Frontal cortex (tissue), 3 donors: ENCODE measurements at regions not wholly inside any gene's neighbourhood (a gene's known extent, or its start where the extent isn't known, plus 50 kb on each side); places are given as distances from the start of the nearest gene placed in this dataset.

ENCODE experiments used
- DNase-seq, 2 donors: peaks; one replicate each; pipeline ENCODE4 v3.0.0; 2012; ENCODE audit warnings: low spot score in 2 of 2
- FAIRE-seq: peaks from 2 replicates; lab custom pipeline; 2012; peaks lifted over from hg19 to GRCh38; lab: Jason Lieb, UNC
- donor health status: control.
- donor health status: control.
- donor health status: control.

DNA sequence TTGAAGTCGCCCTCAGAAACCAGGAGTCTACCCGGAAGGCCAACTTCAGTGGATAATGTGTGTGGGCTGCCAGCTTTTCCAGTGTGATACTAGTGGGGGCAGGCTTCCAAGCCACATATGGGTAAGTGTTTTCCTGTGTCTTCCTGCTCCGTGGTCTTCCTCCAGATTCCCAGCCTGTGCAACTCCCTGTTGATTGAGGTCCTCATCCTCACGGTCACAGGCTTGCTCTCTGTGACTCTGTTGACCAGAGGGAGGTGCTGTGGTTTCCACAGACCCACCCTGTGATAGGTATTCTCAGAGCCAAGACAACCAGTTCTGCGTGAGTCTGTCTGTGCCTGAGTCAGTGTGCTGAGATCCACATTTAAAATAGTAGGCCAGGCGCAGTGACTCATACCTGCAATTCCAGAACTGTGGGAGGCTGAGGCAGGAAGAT, 388.0 kb upstream of the IRX2 start:
- DNase-seq (no peak), FAIRE-seq (no peak)

DNA sequence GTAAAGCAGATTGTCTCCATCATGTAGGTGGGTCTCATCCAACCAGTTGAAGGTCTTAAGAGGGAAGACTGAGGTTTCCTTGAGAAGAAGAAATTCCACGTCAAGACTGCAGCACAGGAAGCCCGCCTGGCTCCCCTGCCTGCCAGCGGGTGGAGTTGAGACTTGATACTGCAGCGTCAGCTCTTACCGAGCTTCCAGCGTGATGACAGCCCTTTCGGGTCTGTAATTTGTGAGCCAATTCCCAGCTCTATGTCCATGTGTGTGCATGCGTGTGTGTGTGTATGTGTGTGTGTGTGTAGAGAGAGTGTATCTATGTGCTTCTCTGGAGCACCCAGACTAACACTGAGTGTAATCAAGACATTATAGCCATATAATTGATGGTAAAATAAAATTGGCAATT, 379.7 kb upstream of the IRX2 start:
- FAIRE-seq (no peak), DNase-seq (no peak)

DNA sequence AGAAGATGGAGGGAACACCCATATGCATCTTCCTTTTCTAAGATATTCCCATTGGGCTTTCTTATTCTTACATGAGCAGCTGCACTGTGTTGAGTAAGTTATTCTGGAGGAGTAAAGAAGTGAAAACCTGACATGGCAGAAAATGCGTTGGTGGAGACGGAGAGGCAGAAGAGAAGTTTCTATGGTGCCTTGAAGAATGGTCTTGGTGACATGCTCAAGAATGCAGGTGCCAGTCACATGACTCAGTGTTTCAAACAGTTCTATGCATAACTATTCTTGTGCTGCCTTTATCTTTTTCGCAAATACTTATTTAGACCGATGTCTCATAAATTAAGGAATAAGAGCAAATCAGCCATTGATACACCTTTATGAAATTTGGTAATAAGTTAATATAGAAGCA, 377.8 kb upstream of the IRX2 start:
- FAIRE-seq, result no peak

DNA sequence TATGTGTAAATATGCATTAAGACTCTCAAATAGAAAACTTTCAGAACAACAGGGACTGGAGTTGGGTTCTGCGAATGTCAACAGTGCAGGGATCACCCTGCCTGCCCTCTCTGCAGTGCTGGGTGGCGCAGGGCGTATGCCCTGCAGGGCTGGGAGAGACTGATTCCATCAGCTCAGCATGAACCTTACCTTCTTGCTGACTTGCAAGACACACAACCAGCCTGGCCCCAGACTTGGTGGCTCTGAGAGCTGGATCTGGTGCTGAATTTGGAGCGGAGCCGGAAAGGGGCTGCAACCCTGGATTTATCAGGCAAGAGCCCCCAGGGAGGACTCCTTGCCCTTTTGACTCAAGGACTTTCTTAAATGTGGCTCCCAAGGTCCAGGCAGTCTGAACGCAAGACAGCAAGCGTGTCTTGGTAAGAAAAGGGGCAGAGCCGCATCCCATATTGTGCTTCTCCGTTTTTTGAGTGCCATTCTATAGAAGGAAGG, 376.0 kb upstream of the IRX2 start:
- FAIRE-seq (no peak), DNase-seq (no peak)

More for the DNA sequence above, 377.8 kb upstream of the IRX2 start:
- DNase-seq, result no peak

DNA sequence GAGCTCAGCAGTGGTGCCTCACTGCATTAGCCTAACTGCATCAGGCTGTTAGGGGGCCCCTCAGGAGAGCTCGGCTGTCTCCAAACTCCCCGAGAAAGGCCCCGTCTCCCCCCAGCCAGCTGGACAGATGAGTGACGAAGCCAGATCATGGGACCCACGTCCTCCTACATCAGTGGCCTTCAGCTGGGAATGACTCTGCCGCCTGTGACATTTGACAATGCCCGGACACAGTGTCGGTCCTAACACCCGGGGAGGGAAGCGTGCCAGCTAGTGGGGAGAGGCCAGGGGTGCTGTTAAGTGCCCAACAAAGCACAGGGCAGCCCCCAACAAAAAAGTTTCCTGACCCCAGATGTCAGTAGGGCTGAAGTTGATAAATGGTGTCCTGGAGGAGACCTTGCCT, 375.2 kb upstream of the IRX2 start:
- FAIRE-seq (no peak), DNase-seq (no peak)

DNA sequence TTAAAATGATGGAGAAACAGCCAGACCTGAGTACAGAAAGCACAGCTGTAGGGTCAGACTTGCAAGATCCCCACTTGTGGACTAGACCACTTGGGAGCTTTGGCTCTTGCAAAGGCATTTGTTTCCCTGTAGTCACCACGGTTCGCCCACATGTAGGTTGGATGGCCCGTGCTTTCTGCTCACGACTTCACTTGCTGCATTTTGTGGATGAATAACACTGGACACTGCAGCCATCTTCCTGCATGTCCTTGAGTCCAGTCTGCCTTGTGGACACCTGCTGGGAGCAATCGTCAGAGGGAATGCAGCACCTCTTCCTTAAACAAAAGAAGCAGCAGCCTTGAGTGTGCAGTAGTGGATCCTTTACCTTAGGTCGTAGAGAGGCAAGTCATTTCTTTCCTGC, 372.9 kb upstream of the IRX2 start:
- no peak for FAIRE-seq
- no peak for DNase-seq

DNA sequence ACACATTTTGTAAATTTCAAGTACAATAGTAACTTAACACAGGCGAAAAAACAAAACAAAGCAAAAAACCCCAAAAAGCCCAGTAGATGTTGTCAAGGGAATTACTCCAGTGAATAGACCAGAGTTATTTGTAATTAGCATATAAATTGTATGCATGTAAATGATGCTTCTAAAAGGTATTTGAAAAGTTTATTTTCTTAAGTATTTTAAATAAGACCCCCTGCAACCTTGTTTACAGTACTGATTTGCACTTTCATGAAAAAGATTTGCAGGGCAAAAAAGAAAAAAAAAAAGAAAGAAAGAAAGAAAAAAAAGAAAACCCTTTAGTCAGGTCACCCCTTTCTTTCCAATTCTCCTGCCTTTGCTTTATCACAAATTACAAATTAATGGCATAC, 372.3 kb upstream of the IRX2 start:
- FAIRE-seq (no peak), DNase-seq (no peak)

DNA sequence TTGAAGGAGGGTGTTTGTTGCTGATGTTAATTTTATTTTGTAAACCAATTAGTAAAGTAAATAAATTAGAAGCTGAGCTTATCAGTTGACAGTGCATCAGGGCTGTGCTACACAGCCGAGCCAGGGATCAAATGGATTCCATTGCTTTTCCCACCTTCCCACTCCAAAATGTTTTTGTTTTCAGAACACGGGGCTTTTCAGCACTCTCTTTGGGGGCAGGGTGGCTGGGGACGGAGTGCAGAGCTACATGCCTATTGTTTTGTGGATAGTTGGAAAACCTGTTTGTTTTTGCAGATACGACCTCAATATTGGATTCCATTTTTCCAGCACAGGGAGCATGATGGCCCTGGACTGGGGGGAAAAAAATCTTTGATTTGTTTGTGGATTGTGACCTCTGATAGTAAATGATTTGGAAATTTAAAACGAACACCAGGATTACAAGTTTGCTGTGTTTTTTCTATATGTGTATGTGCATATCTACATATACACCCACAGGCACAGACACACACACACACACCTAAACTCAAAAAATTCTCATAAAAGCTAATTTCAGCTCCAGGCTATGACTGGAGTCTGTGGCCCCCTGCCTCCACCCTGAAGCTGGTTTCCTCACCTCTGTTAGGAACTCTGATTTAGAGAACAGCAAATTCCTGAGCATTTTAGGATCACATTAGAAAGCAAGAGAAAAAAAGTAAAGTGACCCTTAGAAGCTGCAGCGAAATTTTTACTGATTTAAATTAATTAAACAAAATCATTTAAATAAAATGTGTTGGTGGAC, 371.7 kb upstream of the IRX2 start:
- no peak for FAIRE-seq

DNA sequence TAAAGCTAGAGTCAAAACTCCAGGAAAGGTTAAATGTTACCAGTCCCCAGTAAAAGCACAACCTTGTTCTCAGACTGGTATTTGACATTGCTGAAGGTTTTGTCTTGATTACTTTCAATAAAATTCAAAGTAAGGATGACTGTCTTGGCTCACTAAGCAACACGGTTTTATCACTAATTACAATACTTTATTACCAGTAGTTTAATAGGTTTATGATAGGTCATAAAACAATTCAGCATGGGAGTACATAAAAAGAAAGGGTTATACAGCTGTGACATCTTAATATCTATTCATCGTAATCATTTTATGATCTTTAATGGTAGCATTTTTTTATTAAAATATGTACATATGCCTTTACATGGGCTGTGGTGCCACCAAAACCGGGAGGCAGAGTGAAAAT, 370.7 kb upstream of the IRX2 start:
- DNase-seq, result no peak
- no peak for FAIRE-seq

More for the DNA sequence above, 371.7 kb upstream of the IRX2 start:
- DNase-seq, result no peak

DNA sequence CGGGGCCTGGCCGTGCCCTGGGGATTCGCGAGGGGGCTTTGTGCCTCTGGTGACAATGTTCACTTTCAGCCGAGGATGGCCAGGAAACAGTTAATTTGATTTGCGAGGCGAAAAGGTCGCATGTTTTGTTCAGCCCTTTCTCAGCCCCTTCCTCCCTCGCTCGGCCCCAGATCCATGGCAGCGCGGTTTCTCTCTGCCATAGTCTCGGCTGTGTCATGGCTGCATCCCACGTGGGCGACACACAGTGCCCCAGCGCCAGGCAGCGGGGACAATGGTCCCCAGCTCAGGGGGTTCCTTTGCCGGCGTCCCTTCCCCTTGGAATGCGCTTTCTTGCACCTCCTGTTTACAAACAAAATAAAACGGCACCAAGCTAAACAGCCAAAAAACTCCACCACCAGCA, 370.3 kb upstream of the IRX2 start:
- DNase-seq (no peak), FAIRE-seq (no peak)

DNA sequence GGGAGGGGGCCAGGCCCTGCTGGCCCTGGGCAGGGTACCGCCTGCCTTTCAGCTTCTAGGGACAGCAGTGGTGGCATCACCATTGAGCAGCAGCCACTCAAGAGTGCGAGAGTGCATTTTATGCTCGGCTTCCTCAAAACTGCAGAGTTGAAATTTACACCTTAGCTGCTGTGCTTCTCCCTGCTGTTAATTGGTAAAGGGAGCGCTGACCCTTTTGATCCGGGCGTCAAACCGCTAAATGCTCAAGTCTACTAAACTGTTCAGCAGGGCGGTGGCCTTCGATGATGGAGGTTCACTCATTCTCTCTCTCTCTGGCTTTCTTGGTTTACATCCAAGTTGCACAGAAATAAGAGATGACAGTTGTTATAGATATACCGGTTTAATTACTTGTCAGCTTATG, 368.6 kb upstream of the IRX2 start:
- FAIRE-seq (no peak), DNase-seq (no peak)

DNA sequence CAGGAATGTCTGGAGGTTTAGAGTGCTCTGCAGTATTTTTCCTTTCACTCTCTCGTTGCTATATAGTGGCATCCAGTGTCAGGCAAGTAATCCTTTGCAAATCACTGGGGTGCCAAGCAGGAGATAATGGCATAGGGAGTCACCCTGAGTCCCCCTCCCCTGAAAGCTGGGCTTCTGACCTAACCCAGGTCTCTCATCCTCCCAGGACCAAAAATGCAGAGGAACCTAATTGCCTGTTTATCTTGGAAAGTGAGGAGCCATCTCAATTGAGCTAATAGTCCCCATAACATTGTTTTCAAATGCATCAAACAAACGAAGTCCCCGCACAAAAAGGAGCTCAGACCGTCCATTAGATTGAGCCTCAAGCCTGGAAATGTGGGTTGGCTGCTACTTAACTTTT, 368.0 kb upstream of the IRX2 start:
- DNase-seq (no peak), FAIRE-seq (no peak)

DNA sequence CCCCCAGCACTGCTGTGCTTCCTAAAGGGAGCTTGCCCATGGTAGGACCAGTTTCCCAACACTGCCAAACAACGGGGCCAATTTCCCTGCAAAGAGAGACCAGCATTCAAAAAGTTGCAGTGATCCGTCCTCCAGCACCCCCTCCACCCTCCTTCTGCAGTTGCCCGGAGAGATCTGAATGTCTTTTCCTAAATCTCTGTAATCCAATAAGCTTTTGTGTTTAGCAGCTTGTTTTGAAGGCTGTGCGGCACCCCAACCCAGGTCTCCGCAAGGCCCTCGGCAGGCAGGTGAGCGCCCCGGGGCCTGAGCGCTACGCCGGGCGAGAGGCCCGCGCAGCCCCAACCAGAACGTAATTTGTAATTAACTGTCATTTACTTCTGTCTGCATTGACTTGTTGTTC, 366.9 kb upstream of the IRX2 start:
- DNase-seq (peak in 1 of 2 donors; percentile 21), FAIRE-seq (no peak)

DNA sequence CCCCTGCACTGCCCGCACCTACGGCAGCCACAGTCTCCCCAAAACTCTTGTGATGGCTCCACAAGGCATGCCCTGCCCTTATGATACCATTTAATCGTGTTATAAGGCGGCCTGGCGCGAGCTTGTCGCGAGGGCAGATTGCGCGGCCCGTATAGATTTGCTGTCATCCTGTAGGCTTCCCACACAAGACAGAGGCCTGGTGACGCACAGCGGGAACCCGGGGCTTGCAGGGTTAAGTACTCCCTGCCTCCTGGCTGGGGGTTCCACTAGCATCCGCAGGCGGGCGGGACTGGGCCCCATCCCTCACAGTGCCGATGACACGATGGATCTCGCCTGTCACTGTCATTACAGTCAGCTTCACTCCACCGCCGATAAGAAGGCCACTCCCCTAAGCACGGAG, 364.9 kb upstream of the IRX2 start:
- FAIRE-seq, result no peak
- DNase-seq, result no peak

DNA sequence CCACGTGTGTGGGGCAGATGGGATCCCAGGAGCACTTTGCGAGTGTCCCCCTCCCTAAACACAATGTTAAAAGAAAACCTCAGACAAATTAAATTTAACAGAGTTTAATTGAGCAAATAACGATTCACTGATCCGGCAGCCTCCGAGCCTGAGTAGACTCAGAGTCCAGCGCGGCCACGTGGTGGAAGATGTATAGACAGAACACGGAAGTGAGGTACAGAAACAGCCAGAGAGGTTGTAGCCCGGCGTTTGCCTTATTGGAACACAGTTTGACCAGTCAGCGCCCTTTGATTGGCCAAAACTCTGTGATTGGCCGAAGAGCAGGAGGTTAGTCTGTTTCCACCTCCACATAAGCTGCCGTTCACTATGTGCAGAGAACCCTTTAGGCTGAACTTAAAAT, 363.0 kb upstream of the IRX2 start:
- FAIRE-seq (no peak), DNase-seq (no peak)

DNA sequence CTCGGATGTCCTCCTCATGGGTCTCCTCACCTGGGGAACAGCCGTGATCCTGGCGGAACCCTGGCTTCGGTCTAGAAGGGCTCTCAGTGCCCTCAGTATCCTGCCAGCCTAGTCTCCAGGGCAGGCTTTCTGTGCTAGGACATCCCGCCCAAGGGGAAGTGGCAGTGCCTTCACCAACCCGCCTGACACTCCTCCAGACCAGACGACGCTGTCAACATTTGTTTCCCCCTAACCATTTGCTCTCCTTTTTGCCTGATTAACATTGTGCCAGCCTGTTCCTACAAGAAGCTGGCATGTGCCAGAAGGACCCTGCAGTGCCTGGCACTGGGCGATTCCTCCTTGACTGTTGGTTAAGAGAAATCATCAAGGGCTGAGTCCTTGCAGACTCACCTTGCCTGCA, 358.9 kb upstream of the IRX2 start:
- DNase-seq, result no peak

DNA sequence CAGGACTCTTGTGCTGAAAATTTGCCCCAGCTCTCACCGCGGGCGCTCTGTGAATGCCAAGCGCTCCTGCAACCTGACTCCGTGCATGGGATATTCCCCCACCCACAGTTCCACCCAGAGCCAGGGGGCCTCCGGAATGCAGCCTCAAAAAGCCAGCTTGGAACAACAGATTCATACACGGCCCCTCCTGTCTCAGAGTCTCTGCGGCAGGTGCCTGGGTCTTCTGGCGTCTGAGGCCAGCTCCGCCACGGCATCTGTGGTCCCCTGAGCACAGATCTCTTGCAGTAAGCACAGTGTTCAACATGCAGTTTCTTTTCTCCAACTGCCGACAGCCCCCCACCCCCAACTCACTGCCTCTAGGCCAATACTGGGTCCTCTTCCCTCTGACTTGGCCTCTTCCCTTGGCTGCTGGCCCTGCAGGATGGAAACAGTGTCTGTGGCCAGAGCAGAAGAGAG, 355.7 kb upstream of the IRX2 start:
- DNase-seq, result no peak
- FAIRE-seq, result no peak

More for the DNA sequence above, 358.9 kb upstream of the IRX2 start:
- no peak for FAIRE-seq

DNA sequence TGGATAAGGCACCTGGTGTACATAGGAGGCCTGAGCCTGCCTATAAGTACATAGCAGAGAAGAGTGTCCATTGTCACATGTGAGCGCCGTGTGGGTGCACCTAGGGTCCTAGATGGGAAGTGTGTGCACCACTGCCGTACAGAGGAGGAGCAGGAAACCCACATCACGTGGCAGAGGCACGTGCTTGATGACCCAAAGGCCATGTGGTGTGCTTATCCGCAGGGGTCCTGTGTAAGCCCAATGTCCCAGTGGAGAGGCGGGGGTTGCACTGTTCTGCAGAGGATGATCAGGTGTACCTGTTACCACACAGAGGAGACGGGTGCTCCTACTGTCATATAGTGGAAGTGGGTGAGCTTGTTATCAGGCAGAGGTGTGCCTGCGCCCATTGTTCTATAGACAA, 354.1 kb upstream of the IRX2 start:
- DNase-seq, result no peak
- FAIRE-seq, result no peak

DNA sequence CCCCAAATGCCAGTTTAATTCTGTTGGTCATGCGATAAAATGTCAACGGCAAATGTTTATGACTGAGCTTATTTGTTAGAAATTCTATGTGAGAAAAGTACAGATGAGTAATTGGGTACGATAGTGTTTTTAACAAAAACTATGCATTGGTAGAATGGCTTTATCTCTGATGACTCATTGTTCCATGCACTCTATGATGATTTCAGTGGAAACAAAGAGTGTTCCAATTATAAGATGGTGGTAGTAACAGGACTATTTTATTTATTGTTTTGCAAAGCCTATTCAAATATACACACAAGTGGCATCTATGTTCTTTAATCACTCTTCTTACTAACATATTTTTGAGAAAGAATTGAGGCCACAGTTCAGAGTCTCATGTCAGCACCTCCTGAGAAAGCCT, 353.7 kb upstream of the IRX2 start:
- FAIRE-seq (no peak), DNase-seq (no peak)

DNA sequence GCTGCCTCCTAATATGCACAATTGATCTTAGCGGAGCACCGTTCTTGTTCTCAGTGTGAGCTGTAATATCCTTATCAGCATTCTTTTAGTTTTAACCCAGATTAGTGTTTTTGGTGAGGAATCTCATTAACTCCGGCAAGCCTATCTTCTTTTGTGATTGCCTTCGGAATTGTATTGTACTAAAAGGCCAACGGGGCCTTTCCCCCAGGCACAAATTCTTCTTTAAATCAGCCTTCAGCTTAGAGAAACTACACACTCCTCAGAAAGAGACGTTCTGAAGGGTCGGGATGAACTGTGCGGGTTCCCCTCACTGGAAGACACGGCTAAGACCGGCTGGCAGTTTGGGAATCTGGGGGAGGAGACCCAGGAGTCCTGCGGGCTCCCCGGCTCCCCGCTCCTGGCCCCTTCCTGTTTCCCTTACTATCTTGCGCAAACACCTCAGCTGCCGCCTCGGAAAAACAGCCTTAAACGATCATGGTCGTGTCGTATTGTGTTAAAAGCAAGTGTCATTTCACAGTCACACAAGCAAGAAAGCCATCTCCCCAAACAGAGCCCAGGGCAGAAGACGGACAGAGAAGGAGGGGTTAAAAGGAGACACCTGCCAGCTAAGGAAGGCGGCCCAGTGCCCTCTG, 353.1 kb upstream of the IRX2 start:
- DNase-seq (no peak), FAIRE-seq (no peak)

DNA sequence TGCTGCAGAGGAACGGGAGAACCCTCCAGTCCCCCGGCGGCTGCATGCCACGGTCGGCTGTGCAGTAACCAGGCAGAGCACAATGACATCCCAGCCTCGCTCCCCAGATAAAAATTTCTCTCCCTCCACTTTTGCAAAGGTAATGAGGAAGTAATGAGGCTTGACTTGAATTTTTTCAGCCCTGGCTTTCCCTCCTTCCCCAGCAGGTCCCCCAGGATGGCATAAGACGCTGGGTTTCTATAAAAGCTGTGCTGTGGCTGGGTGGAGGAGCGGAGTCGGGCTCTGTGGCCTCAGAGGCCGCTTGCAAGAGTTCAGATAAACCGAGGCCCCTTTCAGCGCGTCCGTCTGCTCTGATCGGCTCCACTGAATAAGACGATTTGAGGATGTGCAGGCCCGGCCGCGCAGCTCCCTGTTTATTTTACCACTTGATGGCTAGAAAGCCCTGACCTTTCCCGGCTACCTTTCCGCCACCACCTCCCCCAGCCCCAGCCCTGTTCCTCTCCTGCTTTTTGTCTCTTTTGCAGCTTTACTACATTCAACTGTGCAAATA, 351.9 kb upstream of the IRX2 start:
- FAIRE-seq, result no peak
- DNase-seq, result no peak
